Neural progenitor cell (in vitro differentiated cells): ENCODE measurements at regions not wholly inside any gene's neighbourhood (a gene's known extent, or its start where the extent isn't known, plus 50 kb on each side); places are given as distances from the start of the nearest gene placed in this dataset.

ENCODE experiments used
- DNase-seq: peaks from one replicate; pipeline ENCODE4 v3.0.0-alpha.2; 2016; ENCODE audit warnings: low spot score
- H2AFZ ChIP-seq: fragments of 200-600 bp; sonication (generic); replicated peaks from 2 replicates; pipeline ENCODE4 v1.6.1; 2016; ENCODE audit warnings: antibody characterized with exemption
- H3F3A ChIP-seq: fragments of 200-600 bp; sonication (generic); 2 replicates; pipeline ENCODE4 v1.6.1; 2016; ENCODE audit warnings: antibody characterized with exemption, low read depth
- H3K27ac ChIP-seq: fragments of 200-600 bp; sonication (generic); 2 replicates; pipeline ENCODE4 v1.5.1; 2016; ENCODE audit warnings: mild to moderate bottlenecking
- H3K27me3 ChIP-seq: fragments of 200-600 bp; sonication (generic); 2 replicates; pipeline ENCODE4 v1.6.1; 2016; ENCODE audit warnings: mild to moderate bottlenecking, moderate library complexity
- H3K36me3 ChIP-seq: fragments of 200-600 bp; sonication (generic); 2 replicates; pipeline ENCODE4 v1.5.1; 2016
- H3K4me1 ChIP-seq: fragments of 200-600 bp; sonication (generic); 2 replicates; pipeline ENCODE4 v1.6.1; 2016; ENCODE audit warnings: mixed run types
- H3K4me2 ChIP-seq: fragments of 200-600 bp; sonication (generic); 2 replicates; pipeline ENCODE4 v1.6.1; 2016
- H3K4me3 ChIP-seq: fragments of 200-600 bp; sonication (generic); 2 replicates; pipeline ENCODE4 v1.5.1; 2016
- H3K79me2 ChIP-seq: fragments of 200-600 bp; sonication (generic); 2 replicates; pipeline ENCODE4 v1.6.1; 2016; ENCODE audit warnings: low read depth
- H3K9ac ChIP-seq: fragments of 200-600 bp; sonication (generic); 2 replicates; pipeline ENCODE4 v1.6.1; 2016
- H3K9me3 ChIP-seq: fragments of 200-600 bp; sonication (generic); 2 replicates; pipeline ENCODE4 v1.5.1; 2016; ENCODE audit warnings: low read depth
- H4K20me1 ChIP-seq: fragments of 200-600 bp; sonication (generic); 2 replicates; pipeline ENCODE4 v1.6.1; 2016; ENCODE audit warnings: low read depth
- H3K27ac Mint-ChIP-seq: 3 replicates; pipeline ENCODE4 v1.8.0; 2021; ENCODE audit warnings: mixed read lengths
- H3K27me3 Mint-ChIP-seq: 2 replicates; pipeline ENCODE4 v1.8.0; 2022; ENCODE audit warnings: low read depth, mild to moderate bottlenecking, inconsistent platforms, moderate library complexity, mixed read lengths; ENCODE audit not compliant: insufficient read depth
- H3K36me3 Mint-ChIP-seq: 3 replicates; pipeline ENCODE4 v1.8.0; 2021; ENCODE audit warnings: mixed read lengths
- H3K4me1 Mint-ChIP-seq: 3 replicates; pipeline ENCODE4 v1.8.0; 2021; ENCODE audit warnings: mixed read lengths
- H3K4me3 Mint-ChIP-seq: 3 replicates; pipeline ENCODE4 v1.8.0; 2021; ENCODE audit warnings: mild to moderate bottlenecking, moderate library complexity, mixed read lengths
- H3K9me3 Mint-ChIP-seq: 3 replicates; pipeline ENCODE4 v1.8.0; 2020; ENCODE audit warnings: mixed read lengths
- CTCF ChIP-seq: fragments of 200-600 bp; sonication (generic); IDR thresholded peaks from 2 replicates; pipeline ENCODE4 v1.5.1; 2017; ENCODE audit warnings: antibody characterized with exemption, mild to moderate bottlenecking
- EZH2 ChIP-seq: fragments of 200-600 bp; sonication (generic); IDR thresholded peaks from 2 replicates; pipeline ENCODE4 v1.6.1; 2017; ENCODE audit warnings: antibody characterized with exemption, mild to moderate bottlenecking, moderate library complexity
- EZH2phosphoT487 ChIP-seq: fragments of 200-600 bp; sonication (generic); IDR thresholded peaks from 2 replicates; pipeline ENCODE4 v1.6.1; 2017; ENCODE audit warnings: antibody characterized with exemption

GRCh38 chr1:21385022-21385421 lies 54.9 kb upstream of the NBPF3 start:
- H3K79me2 ChIP-seq = no peaks in the 10 kb centered on the region
- no peak overlapping the region for H3K27ac ChIP-seq
- H3K4me3 Mint-ChIP-seq = no peak overlapping the region
- H3K36me3 ChIP-seq = no peaks in the 10 kb centered on the region
- H3K4me2 ChIP-seq = no peak overlapping the region
- H3K27me3 ChIP-seq = no peaks in the 10 kb centered on the region
- H3K36me3 Mint-ChIP-seq = no peaks in the 10 kb centered on the region
- no peaks in the 10 kb centered on the region for H3K27me3 Mint-ChIP-seq
- no peaks in the 10 kb centered on the region for H4K20me1 ChIP-seq
- no peaks in the 10 kb centered on the region for H3K4me1 ChIP-seq
- H3K4me3 ChIP-seq = no peak overlapping the region
- H3F3A ChIP-seq = no peaks in the 10 kb centered on the region
- H3K4me1 Mint-ChIP-seq = peaks cover 6% of the 10 kb centered on the region
- peaks cover 14% of the 10 kb centered on the region for H3K9me3 Mint-ChIP-seq
- H3K9me3 ChIP-seq = no peaks in the 10 kb centered on the region
- TF ChIP-seq EZH2 (no peak), CTCF (no peak), EZH2phosphoT487 (no peak)
- H3K9ac ChIP-seq = no peak overlapping the region
- H2AFZ ChIP-seq = no peak overlapping the region
- H3K27ac Mint-ChIP-seq = no peak overlapping the region
- DNase-seq = no peak

GRCh38 chr1:21384620-21385019 lies 55.3 kb upstream of the NBPF3 start:
- no peak for DNase-seq
- Histone ChIP-seq H3K4me1 (no peaks in the 10 kb centered on the region), H3K9ac (no peak overlapping the region), H3K27me3 (no peaks in the 10 kb centered on the region), H4K20me1 (no peaks in the 10 kb centered on the region), H3K4me2 (no peak overlapping the region), H2AFZ (no peak overlapping the region), H3K79me2 (no peaks in the 10 kb centered on the region), H3K36me3 (no peaks in the 10 kb centered on the region), H3K4me3 (no peak overlapping the region), H3F3A (no peaks in the 10 kb centered on the region), H3K9me3 (no peaks in the 10 kb centered on the region), H3K27ac (no peak overlapping the region)
- Mint-ChIP-seq H3K27me3 (no peaks in the 10 kb centered on the region), H3K27ac (no peak overlapping the region), H3K4me3 (no peak overlapping the region), H3K4me1 (peaks cover 3% of the 10 kb centered on the region), H3K9me3 (peaks cover 12% of the 10 kb centered on the region), H3K36me3 (no peaks in the 10 kb centered on the region)
- TF ChIP-seq EZH2 (no peak), CTCF (no peak), EZH2phosphoT487 (no peak)

- peaks cover 13% of the 10 kb centered on the region for H3K9me3 Mint-ChIP-seq
Observed at GRCh38 chr1:21383785-21384401, 56.0 kb upstream of the NBPF3 start.

More at GRCh38 chr1:21383785-21384401, 56.0 kb upstream of the NBPF3 start:
- H3K27me3 Mint-ChIP-seq = no peaks in the 10 kb centered on the region
- no peak overlapping the region for H2AFZ ChIP-seq
- no peak overlapping the region for H3K4me3 ChIP-seq
- H3F3A ChIP-seq = no peaks in the 10 kb centered on the region
- H3K9me3 ChIP-seq = no peaks in the 10 kb centered on the region
- H3K4me3 Mint-ChIP-seq = no peak overlapping the region
- DNase-seq = peak; percentile 26
- no peaks in the 10 kb centered on the region for H3K4me1 ChIP-seq
- H3K9ac ChIP-seq = no peak overlapping the region
- no peaks in the 10 kb centered on the region for H4K20me1 ChIP-seq
- H3K36me3 Mint-ChIP-seq = no peaks in the 10 kb centered on the region
- no peak for TF ChIP-seq EZH2
- TF ChIP-seq CTCF = peak; percentile 24
- peaks cover 3% of the 10 kb centered on the region for H3K4me1 Mint-ChIP-seq
- no peaks in the 10 kb centered on the region for H3K79me2 ChIP-seq
- no peak overlapping the region for H3K27ac ChIP-seq
- H3K36me3 ChIP-seq = no peaks in the 10 kb centered on the region
- no peaks in the 10 kb centered on the region for H3K27me3 ChIP-seq
- H3K27ac Mint-ChIP-seq = no peak overlapping the region
- H3K4me2 ChIP-seq = no peak overlapping the region
